GM23338 (cell line): ENCODE measurements at regions not wholly inside any gene's neighbourhood (a gene's known extent, or its start where the extent isn't known, plus 50 kb on each side); places are given as distances from the start of the nearest gene placed in this dataset.

Experiments used
- ATAC-seq: fragments of 200-7000 bp; cut with Tn5 transposase; 3 replicates; pipeline ENCODE4 v1.9.1; 2020
- DNase-seq: peaks from one replicate; pipeline ENCODE4 v3.0.0-alpha.2; 2015; ENCODE audit warnings: low spot score
- H2AFZ ChIP-seq: fragments of 200-600 bp; sonication (generic); 2 replicates; pipeline ENCODE4 v1.8.0; 2016; ENCODE audit warnings: antibody characterized with exemption, mild to moderate bottlenecking, moderate library complexity
- H3F3A ChIP-seq: fragments of 200-600 bp; sonication (generic); replicated peaks from 2 replicates; pipeline ENCODE4 v1.8.0; 2017; ENCODE audit warnings: antibody characterized with exemption, mixed run types, low read depth
- H3K27ac ChIP-seq: fragments of 200-600 bp; sonication (generic); 2 replicates; pipeline ENCODE4 v1.6.1; 2016; ENCODE audit warnings: low read depth
- H3K27me3 ChIP-seq: fragments of 200-600 bp; sonication (generic); 2 replicates; pipeline ENCODE4 v1.8.0; 2016; ENCODE audit warnings: mild to moderate bottlenecking, mixed run types, moderate library complexity; ENCODE audit not compliant: insufficient read depth
- H3K36me3 ChIP-seq: fragments of 200-600 bp; sonication (generic); 2 replicates; pipeline ENCODE4 v1.8.0; 2016; ENCODE audit warnings: mild to moderate bottlenecking; ENCODE audit not compliant: insufficient read depth
- H3K4me1 ChIP-seq: fragments of 200-600 bp; sonication (generic); 2 replicates; pipeline ENCODE4 v1.8.0; 2016; ENCODE audit warnings: mild to moderate bottlenecking, moderate library complexity; ENCODE audit not compliant: insufficient read depth
- H3K4me2 ChIP-seq: fragments of 200-600 bp; sonication (generic); 2 replicates; pipeline ENCODE4 v1.7.1; 2017; ENCODE audit warnings: mixed run types
- H3K4me3 ChIP-seq: fragments of 200-600 bp; sonication (generic); 2 replicates; pipeline ENCODE4 v1.6.1; 2016; ENCODE audit warnings: mixed run types
- H3K79me2 ChIP-seq: fragments of 200-600 bp; sonication (generic); replicated peaks from 2 replicates; pipeline ENCODE4 v1.8.0; 2017; ENCODE audit warnings: mild to moderate bottlenecking; ENCODE audit not compliant: insufficient read depth
- H3K9me2 ChIP-seq: fragments of 200-600 bp; sonication (generic); 2 replicates; pipeline ENCODE4 v1.8.0; 2017; ENCODE audit not compliant: insufficient read depth
- H4K20me1 ChIP-seq: fragments of 200-600 bp; sonication (generic); replicated peaks from 2 replicates; pipeline ENCODE4 v1.8.0; 2017; ENCODE audit warnings: mild to moderate bottlenecking; ENCODE audit not compliant: insufficient read depth
- H3K27ac Mint-ChIP-seq: 2 replicates; pipeline ENCODE4 v1.8.0; 2020; ENCODE audit warnings: inconsistent platforms, mild to moderate bottlenecking, moderate library complexity, mixed read lengths
- H3K27me3 Mint-ChIP-seq: 3 replicates; pipeline ENCODE4 v1.8.0; 2022; ENCODE audit warnings: low read depth, mild to moderate bottlenecking, moderate library complexity, mixed read lengths, inconsistent platforms; ENCODE audit not compliant: insufficient read depth, poor library complexity
- H3K36me3 Mint-ChIP-seq: 3 replicates; pipeline ENCODE4 v1.8.0; 2021; ENCODE audit warnings: low read depth, mild to moderate bottlenecking, inconsistent platforms, moderate library complexity, mixed read lengths
- H3K4me1 Mint-ChIP-seq: 3 replicates; pipeline ENCODE4 v1.8.0; 2020; ENCODE audit warnings: mild to moderate bottlenecking, inconsistent platforms, mixed read lengths
- H3K4me3 Mint-ChIP-seq: 3 replicates; pipeline ENCODE4 v1.8.0; 2021; ENCODE audit warnings: moderate library complexity, mild to moderate bottlenecking, inconsistent platforms, mixed read lengths
- H3K9me3 Mint-ChIP-seq: 3 replicates; pipeline ENCODE4 v1.8.0; 2020; ENCODE audit warnings: moderate library complexity, mild to moderate bottlenecking, inconsistent platforms, mixed read lengths
- CREB1 ChIP-seq: fragments of 250-450 bp; sonication (Bioruptor Pico); IDR thresholded peaks from 2 replicates; pipeline ENCODE4 v1.5.0; 2020; ENCODE audit warnings: low read depth, mild to moderate bottlenecking, moderate library complexity
- ETS1 ChIP-seq: IDR thresholded peaks from 2 replicates; pipeline ENCODE4 v1.6.1; 2016; ENCODE audit warnings: antibody characterized with exemption
- EZH2 ChIP-seq: fragments of 200-600 bp; sonication (generic); IDR thresholded peaks from one replicate; pipeline ENCODE4 v1.8.0; 2017; ENCODE audit warnings: antibody characterized with exemption, mild to moderate bottlenecking, low read depth; ENCODE audit not compliant: unreplicated experiment
- EZH2phosphoT487 ChIP-seq: fragments of 200-600 bp; sonication (generic); IDR thresholded peaks from one replicate; pipeline ENCODE4 v1.8.1; 2018; ENCODE audit warnings: antibody characterized with exemption; ENCODE audit not compliant: unreplicated experiment
- JUNB ChIP-seq: IDR thresholded peaks from one replicate; pipeline ENCODE4 v1.6.1; 2016; ENCODE audit warnings: antibody characterized with exemption; ENCODE audit not compliant: unreplicated experiment
- NANOG ChIP-seq: IDR thresholded peaks from 2 replicates; pipeline ENCODE4 v1.6.1; 2016; ENCODE audit warnings: antibody characterized with exemption, borderline replicate concordance
- POLR2AphosphoS5 ChIP-seq: IDR thresholded peaks from 2 replicates; pipeline ENCODE4 v1.6.1; 2016; ENCODE audit warnings: antibody characterized with exemption, low read depth
- STAT1 ChIP-seq: IDR thresholded peaks from one replicate; pipeline ENCODE4 v1.6.1; 2016; ENCODE audit warnings: antibody characterized with exemption; ENCODE audit not compliant: unreplicated experiment
- ZNF114 ChIP-seq: fragments of 250-450 bp; sonication (Bioruptor Pico); IDR thresholded peaks from 2 replicates; pipeline ENCODE4 v1.5.0; 2020; ENCODE audit warnings: mild to moderate bottlenecking, moderate library complexity
- ZNF331 ChIP-seq: fragments of 250-450 bp; sonication (Bioruptor Pico); IDR thresholded peaks from 2 replicates; pipeline ENCODE4 v1.5.0; 2020; ENCODE audit warnings: low read depth, mild to moderate bottlenecking, moderate library complexity

GRCh38 chr7:22672846-22673680, 53.9 kb upstream of the IL6 start:
- TF ChIP-seq EZH2 (no peak), STAT1 (no peak)
- Mint-ChIP-seq H3K9me3 (no peaks in the 10 kb centered on the region; the same call in 2 of the 3 replicates), H3K36me3 (no peaks in the 10 kb centered on the region), H3K27ac (no peak overlapping the region), H3K27me3 (peaks cover 5% of the 10 kb centered on the region), H3K4me1 (peaks cover 50% of the 10 kb centered on the region), H3K4me3 (no peak overlapping the region)
- DNase-seq = no peak
- Histone ChIP-seq H4K20me1 (no peaks in the 10 kb centered on the region), H3K27me3 (no peaks in the 10 kb centered on the region), H3K36me3 (no peaks in the 10 kb centered on the region), H3K79me2 (no peaks in the 10 kb centered on the region), H3K9me2 (no peaks in the 10 kb centered on the region), H3F3A (no peaks in the 10 kb centered on the region), H3K4me3 (no peak overlapping the region), H3K27ac (no peak overlapping the region), H3K4me1 (peaks cover 35% of the 10 kb centered on the region), H3K4me2 (no peak overlapping the region), H2AFZ (no peak overlapping the region; the same call in 1 of the 2 replicates)
- no peak for ATAC-seq

GRCh38 chr7:22671177-22671879, 55.7 kb upstream of the IL6 start:
- no peak overlapping the region for H2AFZ ChIP-seq
- no peak for TF ChIP-seq POLR2AphosphoS5
- TF ChIP-seq NANOG = no peak
- no peak for TF ChIP-seq JUNB
- no peak for TF ChIP-seq CREB1
- TF ChIP-seq EZH2phosphoT487 = no peak
- no peak for TF ChIP-seq ZNF331 (CRISPR knock-in tag)
- TF ChIP-seq ZNF114 (CRISPR knock-in tag) = no peak
- no peak overlapping the region for H3K4me2 ChIP-seq
- DNase-seq (no peak), ATAC-seq (no peak)
- no peaks in the 10 kb centered on the region for H4K20me1 ChIP-seq
- H3K4me1 ChIP-seq = peaks cover 42% of the 10 kb centered on the region
- peaks cover 59% of the 10 kb centered on the region for H3K4me1 Mint-ChIP-seq
- H3K9me2 ChIP-seq = no peaks in the 10 kb centered on the region
- no peaks in the 10 kb centered on the region for H3K79me2 ChIP-seq
- H3K27me3 Mint-ChIP-seq = peaks cover 9% of the 10 kb centered on the region
- H3K27ac Mint-ChIP-seq = no peak overlapping the region
- no peak overlapping the region for H3K27ac ChIP-seq
- no peaks in the 10 kb centered on the region for H3F3A ChIP-seq
- no peak overlapping the region for H3K4me3 Mint-ChIP-seq
- H3K36me3 ChIP-seq = no peaks in the 10 kb centered on the region
- no peaks in the 10 kb centered on the region; the same call in 2 of the 3 replicates for H3K9me3 Mint-ChIP-seq
- no peak overlapping the region for H3K4me3 ChIP-seq
- H3K27me3 ChIP-seq = no peaks in the 10 kb centered on the region
- H3K36me3 Mint-ChIP-seq = no peaks in the 10 kb centered on the region

DNA sequence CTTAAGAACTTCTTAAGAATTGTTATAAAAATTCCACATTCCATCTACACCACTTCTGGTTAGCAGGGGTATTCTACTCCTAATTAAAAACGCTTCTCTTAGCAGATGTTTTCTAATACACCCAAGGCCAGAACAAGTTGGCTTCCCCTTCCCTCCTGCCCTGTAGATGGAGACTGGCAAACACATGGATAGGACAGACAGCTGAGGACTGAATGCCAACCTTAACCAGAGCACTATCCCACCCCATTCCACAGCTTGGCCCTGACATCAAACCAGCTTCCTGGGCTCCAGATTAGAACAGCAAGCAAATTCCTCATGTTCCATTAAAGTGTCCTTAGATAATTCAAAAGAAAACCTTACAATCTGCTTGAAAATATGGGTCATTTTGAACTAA, 56.6 kb upstream of the IL6 start:
- Histone ChIP-seq H3K27ac (no peak overlapping the region), H3K4me2 (no peak overlapping the region), H3K36me3 (no peaks in the 10 kb centered on the region), H3K27me3 (no peaks in the 10 kb centered on the region), H2AFZ (no peak overlapping the region), H3F3A (no peaks in the 10 kb centered on the region), H3K79me2 (no peaks in the 10 kb centered on the region), H3K9me2 (0 out of 2 replicates have a peak, but pooled peaks cover 4% of the 10 kb centered on the region), H4K20me1 (no peaks in the 10 kb centered on the region), H3K4me3 (no peak overlapping the region), H3K4me1 (peaks cover 42% of the 10 kb centered on the region)
- DNase-seq (no peak), ATAC-seq (no peak)
- H3K9me3 Mint-ChIP-seq = no peaks in the 10 kb centered on the region; the same call in 2 of the 3 replicates
- H3K4me3 Mint-ChIP-seq = no peak overlapping the region
- peaks cover 59% of the 10 kb centered on the region for H3K4me1 Mint-ChIP-seq
- H3K27me3 Mint-ChIP-seq = peaks cover 9% of the 10 kb centered on the region
- no peak overlapping the region for H3K27ac Mint-ChIP-seq
- H3K36me3 Mint-ChIP-seq = no peaks in the 10 kb centered on the region
- no peak for TF ChIP-seq STAT1
- no peak for TF ChIP-seq ZNF331 (CRISPR knock-in tag)
- TF ChIP-seq ETS1 = no peak
- no peak for TF ChIP-seq JUNB
